ENCODE measurements at regions not wholly inside any gene's neighbourhood (a gene's known extent, or its start where the extent isn't known, plus 50 kb on each side); places are given as distances from the start of the nearest gene placed in this dataset.

DNA sequence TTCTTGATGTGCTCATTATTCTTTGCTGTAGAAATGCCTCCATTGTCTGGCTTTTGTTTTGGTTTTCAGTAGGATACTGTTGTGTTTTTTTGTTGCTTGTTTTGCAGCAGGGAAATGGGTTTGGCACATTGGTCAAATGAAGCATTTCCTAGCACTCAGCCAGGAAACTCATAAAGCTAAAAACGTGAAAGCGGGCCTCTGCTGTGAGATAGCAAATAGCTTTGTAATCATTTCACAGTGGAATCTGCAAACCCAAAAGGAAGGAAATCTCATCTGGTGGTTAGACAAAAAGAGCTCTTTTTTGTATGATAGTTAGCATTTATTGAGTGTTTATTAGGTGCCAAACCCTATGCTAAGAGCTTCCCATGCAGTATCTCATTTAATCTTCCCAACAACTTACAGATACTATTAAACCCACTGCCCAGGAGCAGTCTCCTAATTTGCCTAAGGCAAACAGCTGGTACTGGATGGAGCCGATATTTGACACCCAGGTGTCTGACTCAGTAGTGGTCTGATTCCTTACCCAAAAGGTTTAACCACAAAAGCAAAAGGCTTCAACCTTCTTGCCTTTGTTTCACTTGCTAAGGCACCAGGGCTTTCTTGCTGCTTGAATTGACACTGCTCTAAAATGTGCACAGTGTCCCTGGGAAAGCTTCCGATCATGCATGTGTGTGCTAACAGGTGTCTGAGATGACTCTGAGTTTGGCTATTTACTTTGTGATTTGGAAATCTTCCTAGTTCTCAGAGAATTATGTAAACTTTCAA is 527.9 kb upstream of the MDFIC2 start:
- no peak for DNase-seq (ENCODE audit: low spot score)

DNA sequence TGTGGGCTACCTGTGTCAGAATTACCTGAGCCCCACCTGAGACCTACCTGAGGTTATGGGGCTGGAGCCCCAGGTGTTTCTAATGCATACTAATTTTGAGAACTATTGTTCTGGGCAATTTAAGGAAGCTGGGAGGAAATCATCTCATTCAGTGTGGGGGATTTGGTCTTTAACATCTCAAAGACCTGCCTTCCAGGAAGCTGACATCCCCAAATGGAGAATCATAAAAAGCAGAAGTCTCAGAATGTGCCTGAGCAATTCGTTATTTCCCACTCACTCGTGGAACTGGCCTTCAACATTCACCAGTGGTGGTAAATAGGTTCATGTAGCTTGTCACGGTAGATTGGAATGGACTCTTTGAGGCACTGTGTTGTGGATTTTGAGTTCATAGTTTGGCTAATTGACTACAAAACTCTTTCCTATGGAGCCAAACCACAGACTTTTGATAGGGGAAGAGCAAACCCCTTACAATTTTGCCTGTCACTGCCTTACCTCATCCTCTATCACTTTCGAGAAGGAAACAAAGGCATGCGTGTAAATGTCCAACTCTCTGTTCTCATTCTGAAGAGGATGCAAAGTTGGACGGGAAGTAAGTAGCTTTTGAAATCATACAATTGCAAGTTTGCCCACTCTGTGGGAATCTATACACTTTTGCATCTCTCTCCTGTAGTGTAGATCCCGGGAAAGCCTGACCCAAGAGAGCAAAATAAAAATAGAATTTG is 521.0 kb upstream of the MDFIC2 start:
- no peak for DNase-seq (ENCODE audit: low spot score)

DNA sequence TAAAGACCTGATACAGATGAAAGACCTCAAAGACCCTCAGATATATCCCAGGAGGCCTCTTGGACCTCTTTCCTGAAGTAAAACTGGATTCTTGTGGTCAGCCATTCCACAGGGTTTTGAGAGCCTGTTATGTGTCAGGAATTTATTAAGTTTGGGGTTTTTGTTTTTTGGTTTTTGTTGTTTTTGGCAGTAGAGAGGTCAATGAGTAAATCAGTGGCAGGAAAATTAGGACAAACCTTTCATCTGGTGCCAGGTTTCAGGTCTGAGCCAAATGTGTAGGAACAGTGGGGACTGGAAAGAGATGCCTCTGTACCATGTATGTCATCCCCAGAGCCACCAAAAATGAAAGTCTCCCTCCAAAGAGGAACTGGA is 520.4 kb upstream of the MDFIC2 start:
- DNase-seq (ENCODE audit: low spot score), result no peak

DNA sequence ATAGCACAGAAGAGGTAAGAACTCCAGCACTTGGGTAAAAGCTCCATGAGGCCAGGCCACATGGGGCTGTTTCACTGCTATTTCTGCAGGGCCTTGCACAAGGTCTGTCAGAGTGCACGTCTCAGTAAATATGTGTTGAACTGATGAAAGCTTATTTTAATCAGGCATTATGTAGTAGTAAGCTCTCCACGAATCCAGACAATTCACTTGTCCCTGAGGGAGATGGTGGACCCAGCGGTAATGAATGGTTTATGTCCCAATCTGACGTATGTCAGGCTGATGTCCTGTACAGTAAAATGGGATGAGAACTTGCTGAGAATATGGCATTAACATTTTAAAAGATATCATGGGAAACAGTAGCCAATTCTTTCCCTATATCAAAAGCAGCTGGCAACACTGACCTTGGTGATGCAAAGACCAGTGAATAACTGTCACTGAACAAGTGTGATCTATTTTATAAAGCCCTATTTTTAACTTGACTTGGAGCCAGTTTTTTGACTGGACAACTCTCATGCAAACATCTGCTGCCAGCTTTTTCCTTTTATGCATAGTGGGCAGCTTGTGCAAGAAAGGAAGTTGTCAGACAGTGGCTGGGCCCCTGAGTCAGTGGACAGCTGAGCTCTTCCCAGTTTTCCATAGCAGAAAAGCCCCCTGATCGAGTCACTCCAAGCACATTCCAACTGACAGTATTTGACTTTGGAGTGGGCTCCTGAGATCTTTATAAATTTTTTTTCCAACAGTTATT is 519.8 kb upstream of the MDFIC2 start:
- DNase-seq (ENCODE audit: low spot score), result no peak

DNA sequence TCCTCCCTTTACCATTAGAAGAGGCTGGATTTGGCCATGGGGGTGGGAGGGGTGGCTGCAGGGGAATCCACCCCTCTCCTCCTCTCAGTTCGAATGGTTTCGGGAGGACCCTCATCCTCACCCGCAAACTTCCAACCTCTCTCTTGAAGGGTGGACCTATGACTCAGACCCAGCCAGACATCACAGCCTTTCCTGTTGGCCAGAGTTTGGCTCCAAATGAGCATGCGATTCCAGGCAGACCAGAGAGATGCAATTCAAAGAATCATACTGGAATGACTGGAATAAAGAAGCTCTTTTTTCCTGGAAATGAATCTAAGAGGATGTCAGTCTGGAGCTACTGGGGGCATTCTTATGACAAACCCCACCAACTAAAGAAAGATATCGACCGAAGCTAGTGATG is 516.7 kb upstream of the MDFIC2 start:
- DNase-seq (ENCODE audit: low spot score), result no peak

DNA sequence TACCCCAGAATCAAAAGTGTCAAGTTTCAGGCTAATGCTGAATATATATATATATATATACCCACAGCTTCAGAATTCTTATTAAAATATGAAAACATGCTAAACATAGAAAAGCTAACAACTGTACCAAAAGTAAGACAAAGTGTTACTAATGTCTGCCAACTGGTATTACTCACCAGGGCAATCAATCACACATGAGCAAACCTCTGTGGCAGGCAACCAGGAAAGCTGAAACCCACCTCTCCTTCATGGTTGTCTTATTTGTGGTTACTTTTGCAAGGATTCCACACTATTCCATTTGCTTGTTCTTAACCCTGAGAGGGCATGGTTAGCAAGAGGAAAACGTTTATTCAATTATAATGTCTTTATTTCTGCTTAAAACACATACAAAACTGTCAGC is 512.3 kb upstream of the MDFIC2 start:
- DNase-seq (ENCODE audit: low spot score), result no peak

DNA sequence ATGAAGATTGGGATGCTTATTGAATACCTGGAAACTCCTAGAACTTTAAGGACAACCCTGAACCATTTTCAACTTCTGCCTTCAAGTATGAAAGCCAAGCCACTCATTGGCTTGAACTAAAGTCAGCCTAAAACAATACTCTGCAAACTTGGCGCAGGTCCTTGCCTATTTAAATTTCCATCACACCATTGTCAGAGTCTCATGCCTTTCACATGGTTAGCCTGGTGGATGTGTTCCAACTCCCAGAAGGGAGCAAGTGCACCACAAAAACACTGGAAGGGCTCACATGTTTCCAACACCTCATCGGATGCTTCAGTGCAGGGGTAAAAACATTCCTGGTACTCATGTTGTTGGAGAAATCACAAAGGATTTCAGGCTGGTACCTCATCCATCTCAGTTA is 511.6 kb upstream of the MDFIC2 start:
- DNase-seq (ENCODE audit: low spot score), result no peak

DNA sequence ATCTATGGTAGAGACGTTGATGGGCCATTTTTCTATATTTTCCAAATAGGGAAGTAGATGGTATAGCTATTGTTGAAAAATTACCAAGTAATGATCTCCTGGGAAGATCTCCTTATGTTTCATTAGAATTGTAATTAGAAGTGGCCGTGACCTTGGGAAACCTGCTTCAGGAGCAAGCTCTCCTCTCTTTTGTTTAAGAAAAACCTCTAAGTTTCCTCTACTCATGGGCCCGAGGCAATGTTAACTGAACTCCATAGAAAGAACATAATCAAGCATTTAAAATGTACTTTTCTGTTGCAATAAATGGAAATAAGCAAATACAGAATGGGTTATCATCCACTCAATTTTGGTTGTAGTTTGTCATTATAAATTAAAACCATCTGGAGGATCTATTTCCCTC is 511.2 kb upstream of the MDFIC2 start:
- no peak for DNase-seq (ENCODE audit: low spot score)

DNA sequence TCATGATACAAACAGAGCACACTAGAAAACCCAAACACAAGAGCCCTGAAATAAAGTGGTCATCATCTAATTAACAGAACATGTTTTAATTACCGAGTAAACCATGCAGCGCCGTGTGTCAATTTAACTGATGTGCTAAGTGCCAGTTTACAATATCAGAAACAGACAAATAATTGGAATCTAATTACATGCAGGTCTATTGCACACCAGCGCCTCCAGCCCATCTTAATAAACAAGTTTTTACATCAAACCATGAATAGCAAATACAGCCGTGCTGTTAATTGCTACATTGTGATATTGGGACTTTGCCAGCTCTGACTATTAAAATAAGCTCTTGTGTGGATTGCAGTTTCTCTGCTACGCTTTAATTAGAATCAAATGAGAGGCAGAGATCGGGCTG is 510.2 kb upstream of the MDFIC2 start:
- DNase-seq (ENCODE audit: low spot score), result no peak

DNA sequence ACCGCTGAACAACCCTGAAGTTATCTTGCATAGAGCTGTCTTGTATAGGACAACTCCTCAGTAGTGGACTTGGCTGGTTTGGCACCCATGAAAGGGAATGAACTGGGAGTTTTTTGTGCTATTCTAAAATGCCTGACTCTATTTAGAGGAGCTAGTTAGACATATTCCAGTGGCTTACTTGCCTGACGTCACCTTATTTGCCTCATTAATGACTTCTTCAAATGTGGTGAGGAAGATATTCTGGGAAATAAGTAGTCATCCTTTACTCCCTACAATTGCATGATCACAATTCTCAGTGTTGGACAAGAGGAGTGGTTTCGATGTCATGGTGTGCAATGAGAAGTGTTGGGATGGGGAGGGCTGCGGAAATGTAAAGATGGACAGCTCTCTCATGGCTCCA is 509.2 kb upstream of the MDFIC2 start:
- DNase-seq (ENCODE audit: low spot score), result no peak

DNA sequence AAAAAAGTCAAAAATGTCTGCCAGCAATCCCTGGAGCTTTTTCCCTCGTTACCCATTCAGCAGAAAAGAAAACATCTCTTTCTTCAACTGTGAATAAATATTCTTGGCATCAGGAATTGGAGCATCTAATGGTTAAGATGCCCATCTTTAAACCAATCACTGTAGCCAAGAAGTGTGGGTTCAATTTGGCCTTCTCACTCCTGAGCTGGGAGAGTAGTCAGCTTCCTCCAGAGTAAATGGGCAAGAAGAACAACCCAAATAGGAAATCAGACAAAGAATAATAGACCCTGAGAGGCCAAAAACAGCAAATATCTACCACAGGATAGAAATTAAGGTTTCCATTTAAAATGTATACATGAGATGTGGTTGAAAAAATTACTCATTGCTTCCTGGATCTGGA is 508.0 kb upstream of the MDFIC2 start:
- no peak for DNase-seq (ENCODE audit: low spot score)

DNA sequence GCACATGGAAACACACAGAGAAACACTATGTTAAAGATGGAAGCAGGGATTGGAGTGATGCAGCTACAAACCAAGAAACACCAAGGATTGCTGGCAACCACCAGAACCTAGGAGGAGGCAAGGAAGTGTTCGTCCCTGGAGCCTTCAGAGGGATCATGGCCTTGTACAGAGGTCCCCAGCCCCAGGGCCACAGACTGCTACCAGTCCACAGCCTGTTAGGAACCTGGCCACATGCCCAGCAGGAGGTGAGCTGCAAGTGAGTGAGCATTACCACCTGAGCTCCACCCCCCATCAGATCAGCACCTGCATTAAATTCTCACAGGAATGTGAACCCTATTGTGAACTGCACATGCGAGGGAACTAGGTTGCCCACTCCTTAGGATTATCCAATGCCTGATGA is 505.7 kb upstream of the MDFIC2 start:
- DNase-seq (ENCODE audit: low spot score), result no peak

DNA sequence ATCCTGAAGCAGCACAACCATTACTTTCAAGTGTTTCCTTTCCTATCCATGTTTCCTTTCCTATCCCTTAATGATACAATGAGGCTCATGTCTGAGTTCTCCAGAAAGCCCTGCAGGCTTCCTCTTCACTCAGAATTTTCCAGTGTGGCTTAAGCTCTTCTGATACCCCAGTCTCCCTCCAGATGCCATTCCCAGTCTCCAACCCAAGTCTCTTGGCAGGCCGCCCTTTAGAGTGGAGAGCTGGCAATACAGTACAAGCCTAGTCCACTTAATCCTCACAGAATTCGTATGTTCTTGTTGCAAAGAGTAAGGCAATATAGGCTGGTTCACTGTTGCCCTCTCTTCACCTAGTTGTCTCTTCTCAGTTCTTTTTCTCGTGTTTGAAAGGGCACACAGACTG is 503.9 kb upstream of the MDFIC2 start:
- DNase-seq (ENCODE audit: low spot score), result no peak

DNA sequence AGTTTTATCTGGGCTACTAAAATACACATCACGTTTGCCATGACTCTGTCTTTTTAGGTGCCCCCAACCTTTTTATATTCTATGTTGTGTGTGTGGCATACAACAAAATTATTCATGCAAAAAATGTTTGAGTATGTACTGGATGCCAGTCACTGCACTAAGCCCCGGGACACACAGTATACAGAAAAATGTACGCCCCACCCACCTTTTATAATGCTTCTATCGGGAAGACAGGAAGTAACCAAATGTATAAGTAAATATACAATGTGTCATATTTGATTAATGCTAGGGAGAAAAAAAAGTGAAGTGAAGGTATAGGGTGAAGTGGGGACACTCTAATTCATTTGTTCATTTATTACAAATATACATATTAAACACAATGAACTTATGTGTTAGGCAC is 503.4 kb upstream of the MDFIC2 start:
- DNase-seq (ENCODE audit: low spot score), result no peak

DNA sequence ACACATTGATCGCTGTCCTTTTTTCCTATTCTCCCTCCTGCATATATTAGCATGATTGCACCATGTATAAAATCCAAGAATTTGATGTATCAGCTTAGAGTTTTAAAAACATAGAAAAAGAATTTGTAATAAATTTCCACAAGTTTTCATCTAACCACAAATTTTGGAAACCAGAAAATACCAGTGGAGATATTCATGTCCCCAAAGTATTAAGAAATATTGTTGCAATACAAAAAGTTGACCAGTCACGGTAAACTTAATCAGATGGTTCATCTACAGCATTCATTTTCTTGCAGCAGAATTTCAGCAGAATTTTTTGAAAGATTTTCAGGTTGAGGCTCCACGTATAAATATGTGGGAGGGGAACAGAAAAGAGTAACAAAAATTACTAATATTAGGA is 500.9 kb upstream of the MDFIC2 start:
- no peak for DNase-seq (ENCODE audit: low spot score)

DNA sequence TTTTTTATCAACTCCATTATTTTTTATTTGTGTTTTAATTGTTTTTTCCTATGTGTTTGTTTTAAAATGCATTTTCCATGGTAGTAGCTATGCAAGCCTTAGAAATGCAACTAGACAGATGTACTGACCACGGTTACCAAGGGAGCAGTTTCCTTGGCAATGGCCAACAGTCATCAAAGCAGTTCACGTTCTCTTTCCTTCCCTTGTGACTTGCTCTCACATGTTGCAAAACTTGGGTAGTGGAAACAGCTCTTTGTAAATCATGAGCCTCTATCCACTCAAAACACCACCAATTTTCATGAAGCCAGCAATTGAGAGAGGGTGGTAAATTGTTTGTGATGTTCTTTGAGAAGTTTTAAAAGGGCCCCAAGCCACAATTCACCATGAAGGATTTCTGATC is 499.4 kb upstream of the MDFIC2 start:
- no peak for DNase-seq (ENCODE audit: low spot score)

DNA sequence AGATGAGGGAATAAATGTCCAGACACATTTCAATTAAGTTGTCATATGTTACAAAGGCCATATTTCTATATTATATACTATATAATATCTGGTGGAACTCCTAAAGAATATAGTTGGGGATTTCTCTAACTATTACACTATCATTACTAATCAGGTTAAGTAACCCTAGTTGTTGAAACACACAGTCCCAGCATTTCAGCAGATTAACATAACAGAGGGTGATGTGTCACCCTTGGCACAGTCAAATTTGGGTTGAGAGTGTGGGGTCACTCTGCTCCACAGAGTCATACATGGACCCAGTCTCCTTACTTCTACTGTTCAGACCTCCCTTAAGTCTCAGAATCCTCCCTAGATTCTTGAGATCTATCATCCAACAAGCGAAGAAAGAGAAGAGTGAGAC is 496.4 kb upstream of the MDFIC2 start:
- DNase-seq (ENCODE audit: low spot score), result no peak

DNA sequence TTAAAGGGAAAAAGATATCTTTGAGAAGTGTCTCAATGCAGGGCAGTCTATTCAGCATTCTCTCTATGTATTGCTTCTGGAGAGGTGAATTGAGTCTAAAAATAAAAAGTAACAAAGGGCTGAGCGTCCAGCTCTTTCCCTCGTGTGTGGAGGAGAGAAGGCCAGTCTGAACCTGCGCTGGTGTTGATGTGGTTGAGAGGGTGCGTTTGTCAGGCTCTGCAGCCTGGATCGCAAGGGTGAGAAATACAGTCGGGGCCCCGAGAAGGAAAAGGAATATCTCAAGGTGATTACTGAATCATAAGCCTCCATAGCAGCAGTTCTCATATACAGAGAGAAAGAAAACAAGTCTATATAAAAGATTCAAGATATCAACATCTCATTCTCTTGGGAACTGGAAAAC is 494.1 kb upstream of the MDFIC2 start:
- no peak for DNase-seq (ENCODE audit: low spot score)

DNA sequence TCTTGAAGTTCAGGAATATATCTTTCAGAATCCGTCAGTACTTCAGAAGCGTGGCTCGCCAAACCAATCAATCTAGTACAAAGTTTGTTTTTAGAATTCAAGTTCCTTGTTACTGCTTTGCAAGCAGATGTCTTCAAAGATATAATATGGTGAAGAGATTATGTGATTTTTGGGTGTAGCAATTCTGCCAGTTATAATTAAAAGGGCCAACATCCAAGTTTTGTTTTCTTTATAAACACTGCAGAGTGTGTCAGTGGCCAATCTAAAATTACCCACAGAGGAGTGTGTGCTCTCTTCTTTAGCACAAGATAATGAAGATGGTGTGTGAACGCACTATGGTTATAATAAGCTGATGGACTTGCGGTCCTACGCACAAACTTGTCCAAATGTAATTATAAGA is 493.6 kb upstream of the MDFIC2 start:
- DNase-seq (ENCODE audit: low spot score), result no peak

DNA sequence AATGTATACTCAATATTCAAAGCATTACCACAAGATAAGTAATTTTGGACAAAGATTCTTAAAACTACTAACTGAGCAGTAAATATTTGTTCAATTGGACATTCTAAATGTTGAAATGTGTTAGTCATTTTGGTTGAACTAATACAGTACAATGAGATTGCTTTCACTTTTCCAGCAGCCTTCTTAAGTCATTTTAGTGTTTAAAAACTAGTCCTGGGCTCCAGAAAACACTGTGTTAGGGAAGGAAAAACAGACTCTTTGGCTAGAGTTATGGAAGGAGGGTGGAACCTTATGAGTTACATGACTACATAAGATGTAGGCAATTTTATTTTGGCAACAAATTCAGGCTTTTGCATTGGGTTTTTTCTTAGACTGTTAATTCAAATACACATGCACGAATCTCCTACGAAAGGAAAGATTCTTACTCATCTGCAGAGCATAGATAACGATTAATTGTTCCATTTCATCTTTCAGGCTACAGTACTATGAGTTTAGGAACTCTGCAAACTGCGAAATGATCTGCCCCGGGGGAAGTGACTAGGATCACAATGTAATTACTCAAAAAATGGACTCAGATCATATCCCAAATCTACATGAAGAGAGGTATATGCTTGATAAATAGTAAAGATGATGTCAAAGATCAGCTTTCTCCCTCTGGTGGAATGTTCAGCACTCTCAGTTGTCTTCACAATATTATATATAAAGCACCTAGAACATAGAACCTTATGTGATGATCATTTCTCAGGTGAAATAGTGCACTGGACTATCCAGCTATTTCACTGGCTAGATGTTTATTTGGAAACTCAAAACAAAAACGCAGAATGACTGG is 492.8 kb upstream of the MDFIC2 start:
- DNase-seq (ENCODE audit: low spot score), result no peak

DNA sequence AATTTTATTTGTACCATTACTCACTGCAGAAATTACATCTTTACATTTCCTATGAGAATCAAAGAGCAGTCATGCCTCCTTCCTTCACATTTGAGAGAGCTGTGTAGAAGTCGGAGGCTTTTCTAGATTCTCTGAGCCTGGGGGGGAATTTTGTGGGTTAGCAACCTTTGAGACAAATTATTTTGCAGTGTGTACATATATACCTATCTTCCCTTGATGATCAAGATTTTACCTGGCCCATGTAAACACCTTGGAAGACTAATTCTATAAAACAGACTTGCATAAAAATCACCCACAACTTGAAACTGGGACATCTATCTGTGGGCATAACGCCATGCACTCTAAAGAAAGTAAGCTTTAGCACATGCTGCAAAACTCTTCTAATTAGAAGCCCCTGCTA is 491.5 kb upstream of the MDFIC2 start:
- no peak for DNase-seq (ENCODE audit: low spot score)

DNA sequence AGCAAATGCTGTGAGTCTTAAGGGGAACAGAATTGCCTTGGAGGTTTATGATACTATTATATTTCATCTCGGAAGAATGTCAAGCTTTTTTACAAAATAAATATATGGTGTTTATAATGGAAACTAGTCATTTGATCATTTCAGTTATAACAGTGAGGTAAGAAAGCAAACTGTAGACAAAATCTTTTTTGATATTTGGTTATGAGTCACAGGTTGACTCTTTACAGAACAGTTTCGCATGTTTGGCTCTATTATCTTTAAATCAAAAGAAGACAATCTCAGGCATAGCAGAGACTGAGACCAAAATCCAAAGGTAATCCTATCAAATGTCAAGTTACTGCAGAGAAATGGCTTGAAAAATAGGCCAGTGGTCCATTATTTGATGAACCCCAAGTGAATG is 490.9 kb upstream of the MDFIC2 start:
- DNase-seq (ENCODE audit: low spot score), result no peak
